IMR-90 (cell line): ENCODE measurements at regions not wholly inside any gene's neighbourhood (a gene's known extent, or its start where the extent isn't known, plus 50 kb on each side); places are given as distances from the start of the nearest gene placed in this dataset.

ENCODE experiments used
- ATAC-seq: fragments of 200-7000 bp; cut with Tn5 transposase; 2 replicates; pipeline ENCODE4 v1.9.1; 2020; ENCODE audit warnings: low read depth, mild to moderate bottlenecking, moderate library complexity
- BruUV-seq: library from RNA; stranded (reverse); fragments of 400-500 nt; replicated peaks from 2 replicates; lab custom pipeline; 2021; lab: Mats Ljungman, UMichigan
- CTCF ChIA-PET: fragments of 300-600 bp; formaldehyde crosslinking; extraction: SDS; loops from one replicate; lab custom pipeline; 2021; ENCODE audit warnings: antibody characterized with exemption; lab: Yijun Ruan, JAX
- POLR2A ChIA-PET: fragments of 300-600 bp; sonication (Branson Sonifier 250); formaldehyde crosslinking; loops from one replicate; lab custom pipeline; 2022; ENCODE audit warnings: antibody characterized with exemption; ENCODE audit not compliant: unreplicated experiment; lab: Charles Lee
- DNase-seq: peaks from one replicate; pipeline ENCODE4 v3.0.0; 2013
- H2AFZ ChIP-seq: replicated peaks from 2 replicates; pipeline ENCODE3; 2013; ENCODE audit warnings: low read length, mild to moderate bottlenecking; ENCODE audit not compliant: poor library complexity
- H2AK5ac ChIP-seq: 2 replicates; pipeline ENCODE4 v1.6.1; 2013; ENCODE audit warnings: low read depth, low read length, inconsistent platforms
- H2AK9ac ChIP-seq: replicated peaks from 2 replicates; pipeline ENCODE3; 2013; ENCODE audit warnings: mild to moderate bottlenecking, low read depth, low read length, moderate library complexity; ENCODE audit not compliant: poor library complexity
- H2BK120ac ChIP-seq: 2 replicates; pipeline ENCODE4 v1.6.1; 2013; ENCODE audit warnings: low read depth, low read length, inconsistent platforms
- H2BK15ac ChIP-seq: 3 replicates; pipeline ENCODE4 v1.6.1; 2013; ENCODE audit warnings: low read depth, low read length, inconsistent platforms
- H2BK20ac ChIP-seq: 2 replicates; pipeline ENCODE4 v1.6.1; 2013; ENCODE audit warnings: low read depth, mild to moderate bottlenecking, inconsistent platforms, low read length, moderate library complexity
- H2BK5ac ChIP-seq: 2 replicates; pipeline ENCODE4 v1.6.1; 2013; ENCODE audit warnings: mild to moderate bottlenecking, low read depth, low read length, inconsistent platforms; ENCODE audit not compliant: poor library complexity, severe bottlenecking
- H3K14ac ChIP-seq: replicated peaks from 2 replicates; pipeline ENCODE4 v1.6.1; 2013; ENCODE audit warnings: low read depth, low read length, inconsistent platforms
- H3K18ac ChIP-seq: 2 replicates; pipeline ENCODE4 v1.6.1; 2013; ENCODE audit warnings: low read depth, low read length, control low read depth
- H3K23ac ChIP-seq: 2 replicates; pipeline ENCODE4 v1.6.1; 2013; ENCODE audit warnings: low read depth, low read length, inconsistent platforms
- H3K27ac ChIP-seq: 2 replicates; pipeline ENCODE4 v1.5.1; 2013; ENCODE audit warnings: mild to moderate bottlenecking, control low read depth, low read length; ENCODE audit not compliant: insufficient read depth
- H3K27me3 ChIP-seq: 2 replicates; pipeline ENCODE4 v1.6.1; 2013; ENCODE audit warnings: low read length; ENCODE audit not compliant: control insufficient read depth, insufficient read depth
- H3K36me3 ChIP-seq: 2 replicates; pipeline ENCODE4 v1.6.1; 2013; ENCODE audit warnings: low read length, mixed read lengths; ENCODE audit not compliant: control insufficient read depth, insufficient read depth
- H3K4ac ChIP-seq: 2 replicates; pipeline ENCODE4 v1.6.1; 2013; ENCODE audit warnings: low read depth, low read length, inconsistent platforms
- H3K4me1 ChIP-seq: 2 replicates; pipeline ENCODE4 v1.6.1; 2013; ENCODE audit warnings: low read length, mixed read lengths; ENCODE audit not compliant: control insufficient read depth, insufficient read depth
- H3K4me2 ChIP-seq: 2 replicates; pipeline ENCODE4 v1.6.1; 2013; ENCODE audit warnings: low read depth, mild to moderate bottlenecking, control low read depth, low read length, moderate library complexity
- H3K4me3 ChIP-seq: 2 replicates; pipeline ENCODE4 v1.5.1; 2013; ENCODE audit warnings: low read depth, mild to moderate bottlenecking, control low read depth, low read length, moderate library complexity; ENCODE audit not compliant: insufficient read depth
- H3K56ac ChIP-seq: 2 replicates; pipeline ENCODE4 v1.6.1; 2013; ENCODE audit warnings: low read length, inconsistent platforms; ENCODE audit not compliant: insufficient read depth; ENCODE audit errors: extremely low read depth
- H3K79me1 ChIP-seq, 2 experiments: 2 replicates each; pipeline ENCODE4 v1.6.1; 2013; ENCODE audit warnings: low read length in 2 of 2, inconsistent platforms in 1 of 2, low read depth in 1 of 2
- H3K9ac ChIP-seq: 2 replicates; pipeline ENCODE4 v1.6.1; 2013; ENCODE audit warnings: low read depth, low read length, control low read depth
- H3K9me1 ChIP-seq: 2 replicates; pipeline ENCODE4 v1.6.1; 2013; ENCODE audit warnings: low read length, inconsistent platforms; ENCODE audit not compliant: insufficient read depth
- H3K9me3 ChIP-seq: 2 replicates; pipeline ENCODE4 v1.6.1; 2013; ENCODE audit warnings: low read length; ENCODE audit not compliant: control insufficient read depth, insufficient read depth
- H4K20me1 ChIP-seq: 2 replicates; pipeline ENCODE4 v1.6.1; 2013; ENCODE audit warnings: low read length, inconsistent platforms; ENCODE audit not compliant: insufficient read depth
- H4K5ac ChIP-seq: 2 replicates; pipeline ENCODE4 v1.6.1; 2013; ENCODE audit warnings: mild to moderate bottlenecking, low read depth, low read length, control low read depth
- H4K8ac ChIP-seq, 2 experiments: 2 replicates each; pipeline ENCODE4 v1.6.1; 2013; ENCODE audit warnings: low read depth in 2 of 2, low read length in 2 of 2, control low read depth in 1 of 2, inconsistent platforms in 1 of 2
- H4K91ac ChIP-seq: 2 replicates; pipeline ENCODE4 v1.6.1; 2013; ENCODE audit warnings: low read depth, low read length, inconsistent platforms; ENCODE audit not compliant: insufficient read depth
- BHLHE40 ChIP-seq: fragments of 150-350 bp; IDR thresholded peaks from 2 replicates; pipeline ENCODE4 v1.6.1; 2016; ENCODE audit warnings: mild to moderate bottlenecking, low read depth, low read length
- CHD1 ChIP-seq: IDR thresholded peaks from 2 replicates; pipeline ENCODE4 v1.6.1; 2012; ENCODE audit warnings: low read depth, low read length, improper control_type of control experiment
- MAFK ChIP-seq: IDR thresholded peaks from 2 replicates; pipeline ENCODE4 v1.6.1; 2012; ENCODE audit warnings: low read depth, low read length, improper control_type of control experiment
- MXI1 ChIP-seq: IDR thresholded peaks from 2 replicates; pipeline ENCODE4 v1.6.1; 2012; ENCODE audit warnings: low read depth, mild to moderate bottlenecking, low read length, moderate library complexity, borderline replicate concordance
- NFE2L2 ChIP-seq: fragments of 150-350 bp; IDR thresholded peaks from 2 replicates; pipeline ENCODE4 v1.6.1; 2016; ENCODE audit warnings: low read depth, mild to moderate bottlenecking, low read length
- POLR2A ChIP-seq: IDR thresholded peaks from 2 replicates; pipeline ENCODE4 v1.6.1; 2012; ENCODE audit warnings: mild to moderate bottlenecking, low read depth, low read length
- RAD21 ChIP-seq: IDR thresholded peaks from 2 replicates; pipeline ENCODE4 v1.6.1; 2012; ENCODE audit warnings: low read length, improper control_type of control experiment
- RFX5 ChIP-seq: IDR thresholded peaks from 2 replicates; pipeline ENCODE4 v1.8.0; 2012; ENCODE audit warnings: low read depth, mild to moderate bottlenecking, low read length, moderate library complexity
- SMC3 ChIP-seq: fragments of 150-350 bp; IDR thresholded peaks from 2 replicates; pipeline ENCODE4 v1.6.1; 2016; ENCODE audit warnings: low read depth, mild to moderate bottlenecking, antibody characterized with exemption, low read length, moderate library complexity
- USF2 ChIP-seq: fragments of 150-350 bp; IDR thresholded peaks from 2 replicates; pipeline ENCODE4 v1.6.1; 2017; ENCODE audit warnings: mild to moderate bottlenecking, antibody characterized with exemption, low read length, low read depth
- WGBS, 2 experiments: methylation state at CpG; one replicate each; pipeline versions ENCODE4 v1.1.5 to v1.1.7; 2013; ENCODE audit warnings: missing lambda C conversion rate in 2 of 2; ENCODE audit not compliant: insufficient read length in 1 of 2; ENCODE audit errors: extremely low coverage in 2 of 2; 5-methylcytosine and 5-hydroxymethylcytosine counted together
- dilution Hi-C: fragments of 300-500 bp; cut with HindIII; formaldehyde crosslinking; loops from one replicate; pipeline ENCODE4 v1.14.3; 2018; ENCODE audit warnings: low sequenced_read_pairs; ENCODE audit not compliant: unreplicated experiment
- in situ Hi-C: fragments of 300-500 bp; cut with MboI; formaldehyde crosslinking; loops from 3 replicates; pipeline ENCODE4 v1.14.3; 2019; ENCODE audit warnings: low sequenced_read_pairs, inconsistent platforms, mixed read lengths
- intact Hi-C: fragments of 100-400 bp; cut with micrococcal nuclease; formaldehyde crosslinking; loops from 2 replicates; pipeline ENCODE4 v1.10.0; 2022
- TF ChIP-seq, protein P1 (sequence below): fragments of 150-350 bp; IDR thresholded peaks from 2 replicates; pipeline ENCODE4 v1.6.1; 2016; ENCODE audit warnings: low read depth, mild to moderate bottlenecking, low read length, moderate library complexity, borderline replicate concordance

GRCh38 chr18:77635858-77636257 is 386.2 kb downstream of the GALR1 start:
- DNase-seq (no peak), ATAC-seq (no peak)
- Histone ChIP-seq H2AFZ (no peak overlapping the region), H3K56ac (no peak overlapping the region), H2BK120ac (no peak overlapping the region), H3K27me3 (no peaks in the 10 kb centered on the region), H2AK5ac (no peak overlapping the region), H3K79me1 (no peaks in the 10 kb centered on the region), H4K91ac (no peak overlapping the region), H2BK15ac (no peak overlapping the region), H2AK9ac (no peak overlapping the region), H3K27ac (no peak overlapping the region), H3K36me3 (no peaks in the 10 kb centered on the region), H4K20me1 (no peaks in the 10 kb centered on the region), H3K18ac (no peak overlapping the region), H2BK20ac (no peak overlapping the region), H3K23ac (no peak overlapping the region), H3K4me1 (no peaks in the 10 kb centered on the region), H3K4me2 (no peak overlapping the region), H3K14ac (no peak overlapping the region), H3K4me3 (no peak overlapping the region), H3K9me3 (peaks cover 25% of the 10 kb centered on the region), H4K5ac (no peak overlapping the region), H4K8ac (no peak overlapping the region), H3K9me1 (no peaks in the 10 kb centered on the region), H2BK5ac (no peak overlapping the region), H3K4ac (no peak overlapping the region), H3K9ac (no peak overlapping the region)
- dilution Hi-C loops (no loop called here), in situ Hi-C loops (no loop called here), intact Hi-C loops (no loop called here)
- no TSS peak for BruUV-seq
- ChIA-PET POLR2A (no interaction called here), CTCF (no interaction called here)
- TF ChIP-seq RFX5 (no peak), NFE2L2 (no peak), MAFK (no peak), POLR2A (no peak), SMC3 (no peak), USF2 (no peak), CHD1 (no peak), BHLHE40 (no peak), MXI1 (no peak), RAD21 (no peak)
- TF ChIP-seq, protein P1, sequence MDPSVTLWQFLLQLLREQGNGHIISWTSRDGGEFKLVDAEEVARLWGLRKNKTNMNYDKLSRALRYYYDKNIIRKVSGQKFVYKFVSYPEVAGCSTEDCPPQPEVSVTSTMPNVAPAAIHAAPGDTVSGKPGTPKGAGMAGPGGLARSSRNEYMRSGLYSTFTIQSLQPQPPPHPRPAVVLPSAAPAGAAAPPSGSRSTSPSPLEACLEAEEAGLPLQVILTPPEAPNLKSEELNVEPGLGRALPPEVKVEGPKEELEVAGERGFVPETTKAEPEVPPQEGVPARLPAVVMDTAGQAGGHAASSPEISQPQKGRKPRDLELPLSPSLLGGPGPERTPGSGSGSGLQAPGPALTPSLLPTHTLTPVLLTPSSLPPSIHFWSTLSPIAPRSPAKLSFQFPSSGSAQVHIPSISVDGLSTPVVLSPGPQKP: no peak
- WGBS, 2 experiments: no CpG with 5 or more reads among the region's 6 CpGs
